HuH-7 (cell line): ENCODE measurements at regions not wholly inside any gene's neighbourhood (a gene's known extent, or its start where the extent isn't known, plus 50 kb on each side); places are given as distances from the start of the nearest gene placed in this dataset.

ENCODE experiments used
- DNase-seq: peaks from one replicate; pipeline ENCODE4 v3.0.0; 2011; ENCODE audit warnings: low spot score

GRCh38 chr10:44300666-44301649, 83.9 kb downstream of the CXCL12 start:
- DNase-seq, result no peak

- no peak for DNase-seq
These were observed 86.2 kb downstream of the CXCL12 start for GRCh38 chr10:44298713-44299112.

- DNase-seq, result no peak
These were observed 86.9 kb downstream of the CXCL12 start for GRCh38 chr10:44297963-44298362.

GRCh38 chr10:44295644-44296241, 89.2 kb downstream of the CXCL12 start:
- no peak for DNase-seq

GRCh38 chr10:44294726-44295412, 90.0 kb downstream of the CXCL12 start:
- no peak for DNase-seq

- DNase-seq, result no peak
These were observed 91.1 kb downstream of the CXCL12 start for GRCh38 chr10:44293842-44294241.

GRCh38 chr10:44293306-44293778, 91.6 kb downstream of the CXCL12 start:
- DNase-seq, result no peak

- no peak for DNase-seq
These were observed 92.4 kb downstream of the CXCL12 start for GRCh38 chr10:44292390-44293002.

- DNase-seq, result no peak
These were observed 93.8 kb downstream of the CXCL12 start for GRCh38 chr10:44291091-44291490.

GRCh38 chr10:44289125-44289524, 95.8 kb downstream of the CXCL12 start:
- no peak for DNase-seq

- DNase-seq, result no peak
These were observed 97.5 kb downstream of the CXCL12 start for GRCh38 chr10:44287408-44287807.

- DNase-seq, result no peak
These were observed 100.5 kb downstream of the CXCL12 start for GRCh38 chr10:44284198-44285084.

- no peak for DNase-seq
These were observed 102.1 kb downstream of the CXCL12 start for GRCh38 chr10:44282626-44283300.

- no peak for DNase-seq
These were observed 103.2 kb downstream of the CXCL12 start for GRCh38 chr10:44281662-44282061.

GRCh38 chr10:44281089-44281613, 103.7 kb downstream of the CXCL12 start:
- DNase-seq, result no peak

GRCh38 chr10:44280226-44281014, 104.5 kb downstream of the CXCL12 start:
- DNase-seq, result no peak

- no peak for DNase-seq
These were observed 105.3 kb downstream of the CXCL12 start for GRCh38 chr10:44279426-44280126.

- no peak for DNase-seq
These were observed 106.0 kb downstream of the CXCL12 start for GRCh38 chr10:44278837-44279324.
